ENCODE measurements at regions not wholly inside any gene's neighbourhood (a gene's known extent, or its start where the extent isn't known, plus 50 kb on each side); places are given as distances from the start of the nearest gene placed in this dataset.

DNA sequence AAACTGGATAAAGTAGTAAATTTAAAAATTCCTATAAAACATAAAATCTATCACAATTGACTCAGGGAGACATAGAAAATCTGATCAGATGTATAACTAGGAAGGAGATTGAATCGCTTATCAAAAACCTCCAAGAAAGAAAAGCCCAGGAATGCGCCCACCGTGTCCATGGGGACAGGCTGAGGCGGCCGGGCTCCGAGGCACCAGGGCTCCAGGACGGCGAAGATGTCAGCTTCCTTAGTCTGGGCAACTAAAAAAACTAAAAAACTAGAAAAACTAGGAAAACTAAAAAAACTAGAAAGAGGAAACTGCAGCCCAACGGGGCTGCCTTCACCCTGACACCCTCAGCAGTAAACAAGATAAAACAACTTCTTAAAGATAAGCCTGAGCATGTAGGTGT is 229.0 kb upstream of the RAB4A start (continued):
- no peak for TF ChIP-seq SOX5 (CRISPR knock-in tag; IDR thresholded peaks at IDR 0.05; ENCODE audit: borderline replicate concordance)
- TF ChIP-seq TCF7L2 (IDR thresholded peaks at IDR 0.05; ENCODE audit: low read depth, low read length) = no peak
- TF ChIP-seq PCBP2 (optimal IDR thresholded peaks at IDR 0.05; ENCODE audit: low read depth, low read length, poor library complexity, severe bottlenecking) = no peak
- TF ChIP-seq CBX5 (CRISPR knock-in tag; IDR thresholded peaks at IDR 0.05; ENCODE audit: borderline replicate concordance) = no peak

DNA sequence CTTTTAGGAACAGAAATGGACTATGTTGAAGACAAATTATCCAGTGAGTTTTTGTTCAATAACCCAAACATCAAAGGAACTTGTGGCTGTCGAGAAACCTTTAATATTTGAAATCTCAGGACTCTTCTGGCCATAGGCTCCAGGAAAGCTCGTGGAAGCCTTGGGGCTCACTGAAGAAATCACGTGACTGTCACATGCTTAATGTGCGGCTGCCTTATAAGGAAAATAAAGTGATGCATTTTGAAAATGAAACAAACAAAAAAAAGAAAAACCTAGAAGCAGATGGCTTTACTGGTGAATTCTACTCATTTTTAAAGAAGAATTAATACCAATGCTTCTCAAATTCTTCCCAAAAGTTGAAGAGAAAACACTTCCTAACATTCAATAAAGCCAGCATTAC is 228.4 kb upstream of the RAB4A start:
- no peak for DNase-seq (ENCODE audit: low spot score)
- Histone ChIP-seq H3K4me3 (replicated peaks in 1 of 3; ENCODE audit: insufficient read depth in 1 of 3, low read depth in 2 of 3, low read length in 3 of 3) (no peak overlapping the region), H3K9ac (ENCODE audit: insufficient read depth, low read depth, low read length) (no peak overlapping the region), H3K4me1 (ENCODE audit: insufficient read depth, low read length) (peaks cover 10% of the 10 kb centered on the region), H2AFZ (ENCODE audit: low read length) (no peak overlapping the region), H3K27ac (ENCODE audit: extremely low read length, insufficient read depth, low read length) (no peak overlapping the region), H3K79me2 (ENCODE audit: insufficient read depth, low read length) (no peaks in the 10 kb centered on the region), H3K9me3 (ENCODE audit: low read length) (no peaks in the 10 kb centered on the region), H3K36me3 (replicated peaks in 1 of 2; ENCODE audit: control insufficient read depth in 1 of 2, insufficient read depth in 2 of 2, low read length in 2 of 2) (no peaks in the 10 kb centered on the region), H3K27me3 (ENCODE audit: control insufficient read depth in 1 of 2, insufficient read depth in 2 of 2, low read length in 2 of 2) (no peaks in the 10 kb centered on the region), H3K4me2 (ENCODE audit: low read depth, low read length) (no peak overlapping the region), H4K20me1 (ENCODE audit: insufficient read depth, low read length) (no peaks in the 10 kb centered on the region)
- no peak for ATAC-seq
- ChIA-PET POLR2A (no interaction called here), CTCF (ENCODE audit: low intra/inter-chr PET ratio, low total read pairs) (no interaction called here)
- no TSS peak for BruUV-seq (replicated peaks)
- WGBS (ENCODE audit: low lambda C conversion rate) = 83% methylated on average over 4 of the region's 4 CpGs
- no peak for FAIRE-seq
- in situ Hi-C loops (cut with HindIII; ENCODE audit: extremely low pct_ligation_motif_present, low pct_unique_long_range_greater_than_20kb) (no loop called here), intact Hi-C loops (cut with micrococcal nuclease; ENCODE audit: unreplicated experiment) (no loop called here)
- no peak for TF ChIP-seq ZNF33B (CRISPR knock-in tag; IDR thresholded peaks at IDR 0.05)

DNA sequence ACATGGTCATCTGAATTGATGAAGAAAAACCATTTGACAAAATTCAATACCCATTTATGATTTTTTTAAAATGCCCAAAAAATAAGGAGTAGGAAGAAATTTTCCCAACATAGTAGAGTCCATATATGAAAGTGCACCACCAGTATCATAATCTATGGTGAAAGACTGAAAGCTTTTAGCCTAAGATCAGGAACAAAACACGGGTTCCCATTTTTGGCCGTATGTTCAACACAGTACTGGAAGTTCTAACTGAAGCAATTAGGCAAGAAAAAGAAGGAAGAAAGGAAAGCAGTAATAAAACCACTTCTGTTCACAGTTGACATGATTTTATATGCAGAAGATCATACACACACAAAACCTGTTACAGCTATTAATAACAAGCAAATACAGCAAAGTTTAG is 227.8 kb upstream of the RAB4A start:
- CTCF ChIA-PET (ENCODE audit: low intra/inter-chr PET ratio, low total read pairs) = no interaction called here
- Histone ChIP-seq H3K9me3 (ENCODE audit: low read length) (no peaks in the 10 kb centered on the region), H3K27me3 (ENCODE audit: control insufficient read depth in 1 of 2, insufficient read depth in 2 of 2, low read length in 2 of 2) (no peaks in the 10 kb centered on the region), H3K4me1 (ENCODE audit: insufficient read depth, low read length) (peaks cover 4% of the 10 kb centered on the region; the same call in 1 of the 2 replicates), H4K20me1 (ENCODE audit: insufficient read depth, low read length) (no peaks in the 10 kb centered on the region), H3K9ac (ENCODE audit: insufficient read depth, low read depth, low read length) (no peak overlapping the region), H3K27ac (ENCODE audit: extremely low read length, insufficient read depth, low read length) (no peak overlapping the region), H3K79me2 (ENCODE audit: insufficient read depth, low read length) (no peaks in the 10 kb centered on the region), H3K4me3 (replicated peaks in 1 of 3; ENCODE audit: insufficient read depth in 1 of 3, low read depth in 2 of 3, low read length in 3 of 3) (no peak overlapping the region), H3K36me3 (replicated peaks in 1 of 2; ENCODE audit: control insufficient read depth in 1 of 2, insufficient read depth in 2 of 2, low read length in 2 of 2) (no peaks in the 10 kb centered on the region), H3K4me2 (ENCODE audit: low read depth, low read length) (no peak overlapping the region), H2AFZ (ENCODE audit: low read length) (no peak overlapping the region)
- ATAC-seq = no peak
- no peak for FAIRE-seq
- intact Hi-C loops (cut with micrococcal nuclease; ENCODE audit: unreplicated experiment) = no loop called here
- in situ Hi-C loops (cut with HindIII; ENCODE audit: extremely low pct_ligation_motif_present, low pct_unique_long_range_greater_than_20kb) = no loop called here
- WGBS (ENCODE audit: low lambda C conversion rate) = 62% methylated on average over 2 of the region's 2 CpGs
- POLR2A ChIA-PET = no interaction called here
- no TSS peak for BruUV-seq (replicated peaks)
- no peak for DNase-seq (ENCODE audit: low spot score)
- TF ChIP-seq ZC3H13 (CRISPR knock-in tag; IDR thresholded peaks at IDR 0.05) (no peak), PCBP1 (IDR thresholded peaks at IDR 0.05; ENCODE audit: borderline replicate concordance, low read depth, low read length) (no peak), ZNF547 (CRISPR knock-in tag; IDR thresholded peaks at IDR 0.05) (no peak), NR1H2 (CRISPR knock-in tag; IDR thresholded peaks at IDR 0.05; ENCODE audit: borderline replicate concordance, low read depth) (no peak), REL (CRISPR knock-in tag; conservative IDR thresholded peaks at IDR 0.05) (no peak)
- TF ChIP-seq, protein P1, sequence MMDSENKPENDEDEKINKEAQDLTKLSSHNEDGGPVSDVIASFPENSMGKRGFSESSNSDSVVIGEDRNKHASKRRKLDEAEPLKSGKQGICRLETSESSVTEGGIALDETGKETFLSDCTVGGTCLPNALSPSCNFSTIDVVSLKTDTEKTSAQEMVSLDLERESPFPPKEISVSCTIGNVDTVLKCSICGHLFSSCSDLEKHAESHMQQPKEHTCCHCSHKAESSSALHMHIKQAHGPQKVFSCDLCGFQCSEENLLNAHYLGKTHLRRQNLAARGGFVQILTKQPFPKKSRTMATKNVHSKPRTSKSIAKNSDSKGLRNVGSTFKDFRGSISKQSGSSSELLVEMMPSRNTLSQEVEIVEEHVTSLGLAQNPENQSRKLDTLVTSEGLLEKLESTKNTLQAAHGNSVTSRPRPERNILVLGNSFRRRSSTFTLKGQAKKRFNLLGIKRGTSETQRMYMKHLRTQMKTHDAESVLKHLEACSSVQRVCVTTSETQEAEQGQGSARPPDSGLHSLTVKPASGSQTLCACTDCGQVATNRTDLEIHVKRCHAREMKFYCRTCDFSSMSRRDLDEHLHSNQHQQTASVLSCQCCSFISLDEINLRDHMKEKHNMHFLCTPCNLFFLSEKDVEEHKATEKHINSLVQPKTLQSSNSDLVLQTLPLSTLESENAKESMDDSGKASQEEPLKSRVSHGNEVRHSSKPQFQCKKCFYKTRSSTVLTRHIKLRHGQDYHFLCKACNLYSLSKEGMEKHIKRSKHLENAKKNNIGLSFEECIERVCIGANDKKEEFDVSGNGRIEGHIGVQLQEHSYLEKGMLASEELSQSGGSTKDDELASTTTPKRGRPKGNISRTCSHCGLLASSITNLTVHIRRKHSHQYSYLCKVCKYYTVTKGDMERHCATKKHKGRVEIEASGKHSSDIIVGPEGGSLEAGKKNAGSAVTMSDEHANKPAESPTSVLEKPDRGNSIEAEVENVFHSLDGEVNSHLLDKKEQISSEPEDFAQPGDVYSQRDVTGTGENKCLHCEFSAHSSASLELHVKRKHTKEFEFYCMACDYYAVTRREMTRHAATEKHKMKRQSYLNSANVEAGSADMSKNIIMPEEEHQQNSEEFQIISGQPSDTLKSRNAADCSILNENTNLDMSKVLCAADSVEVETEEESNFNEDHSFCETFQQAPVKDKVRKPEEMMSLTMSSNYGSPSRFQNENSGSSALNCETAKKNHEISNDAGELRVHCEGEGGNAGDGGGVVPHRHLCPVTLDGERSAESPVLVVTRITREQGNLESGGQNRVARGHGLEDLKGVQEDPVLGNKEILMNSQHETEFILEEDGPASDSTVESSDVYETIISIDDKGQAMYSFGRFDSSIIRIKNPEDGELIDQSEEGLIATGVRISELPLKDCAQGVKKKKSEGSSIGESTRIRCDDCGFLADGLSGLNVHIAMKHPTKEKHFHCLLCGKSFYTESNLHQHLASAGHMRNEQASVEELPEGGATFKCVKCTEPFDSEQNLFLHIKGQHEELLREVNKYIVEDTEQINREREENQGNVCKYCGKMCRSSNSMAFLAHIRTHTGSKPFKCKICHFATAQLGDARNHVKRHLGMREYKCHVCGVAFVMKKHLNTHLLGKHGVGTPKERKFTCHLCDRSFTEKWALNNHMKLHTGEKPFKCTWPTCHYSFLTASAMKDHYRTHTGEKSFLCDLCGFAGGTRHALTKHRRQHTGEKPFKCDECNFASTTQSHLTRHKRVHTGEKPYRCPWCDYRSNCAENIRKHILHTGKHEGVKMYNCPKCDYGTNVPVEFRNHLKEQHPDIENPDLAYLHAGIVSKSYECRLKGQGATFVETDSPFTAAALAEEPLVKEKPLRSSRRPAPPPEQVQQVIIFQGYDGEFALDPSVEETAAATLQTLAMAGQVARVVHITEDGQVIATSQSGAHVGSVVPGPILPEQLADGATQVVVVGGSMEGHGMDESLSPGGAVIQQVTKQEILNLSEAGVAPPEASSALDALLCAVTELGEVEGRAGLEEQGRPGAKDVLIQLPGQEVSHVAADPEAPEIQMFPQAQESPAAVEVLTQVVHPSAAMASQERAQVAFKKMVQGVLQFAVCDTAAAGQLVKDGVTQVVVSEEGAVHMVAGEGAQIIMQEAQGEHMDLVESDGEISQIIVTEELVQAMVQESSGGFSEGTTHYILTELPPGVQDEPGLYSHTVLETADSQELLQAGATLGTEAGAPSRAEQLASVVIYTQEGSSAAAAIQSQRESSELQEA (CRISPR knock-in tag; IDR thresholded peaks at IDR 0.05; ENCODE audit: not compliant biosample characterization) = no peak

Measured in HepG2 (cell line).